AG08396 (cell line): ENCODE measurements at regions not wholly inside any gene's neighbourhood (a gene's known extent, or its start where the extent isn't known, plus 50 kb on each side); places are given as distances from the start of the nearest gene placed in this dataset.

Experiments
- DNase-seq: peaks from one replicate; pipeline ENCODE4 v3.0.0; 2012; ENCODE audit warnings: low spot score, mixed read lengths

DNA sequence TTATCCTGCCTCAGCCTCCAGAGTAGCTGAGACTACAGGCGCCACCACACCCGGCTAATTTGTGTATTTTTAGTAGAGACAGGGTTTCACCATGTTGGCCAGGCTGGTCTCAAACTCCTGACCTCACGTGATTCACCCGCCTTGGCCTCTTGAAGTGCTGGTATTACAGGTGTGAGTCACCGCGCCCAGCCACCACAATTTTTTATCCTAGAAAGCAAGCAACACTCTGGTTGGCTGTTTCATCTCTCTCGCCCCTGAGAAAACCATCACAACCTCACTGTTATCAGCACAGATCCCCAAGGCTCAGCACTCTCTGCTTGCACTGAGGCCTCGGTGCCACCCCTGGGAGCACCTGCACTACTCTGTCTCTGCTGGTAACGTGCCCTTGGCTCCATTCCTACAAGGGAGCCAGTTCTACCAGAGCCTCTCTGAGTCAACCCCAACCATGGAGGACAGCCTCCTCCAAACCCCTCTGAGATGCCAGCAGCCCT, 134.8 kb upstream of the AGAP1 start:
- no peak for DNase-seq

DNA sequence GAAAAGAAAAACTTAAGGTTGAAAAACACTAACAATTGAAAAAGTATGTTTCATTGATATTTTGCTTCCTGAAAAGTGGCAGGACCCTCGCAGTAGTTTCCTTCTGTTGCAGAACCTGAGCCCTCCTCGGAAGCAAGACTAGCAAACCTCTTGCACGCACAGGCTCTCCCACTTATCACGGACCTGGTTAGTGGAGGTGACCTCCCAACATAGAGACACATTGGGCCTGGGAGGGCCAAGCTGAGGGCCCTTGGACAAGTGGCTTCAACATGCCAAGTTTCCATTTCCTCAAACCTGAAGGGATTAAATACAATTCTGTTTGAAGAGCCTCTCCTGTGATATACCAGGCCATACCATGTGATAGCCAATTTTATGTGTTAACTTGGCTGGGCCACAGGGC, 133.4 kb upstream of the AGAP1 start:
- DNase-seq = no peak

GRCh38 chr2:235365743-235366142, 128.1 kb upstream of the AGAP1 start:
- no peak for DNase-seq

- no peak for DNase-seq
Measured at GRCh38 chr2:235366390-235366789, 127.5 kb upstream of the AGAP1 start.

DNA sequence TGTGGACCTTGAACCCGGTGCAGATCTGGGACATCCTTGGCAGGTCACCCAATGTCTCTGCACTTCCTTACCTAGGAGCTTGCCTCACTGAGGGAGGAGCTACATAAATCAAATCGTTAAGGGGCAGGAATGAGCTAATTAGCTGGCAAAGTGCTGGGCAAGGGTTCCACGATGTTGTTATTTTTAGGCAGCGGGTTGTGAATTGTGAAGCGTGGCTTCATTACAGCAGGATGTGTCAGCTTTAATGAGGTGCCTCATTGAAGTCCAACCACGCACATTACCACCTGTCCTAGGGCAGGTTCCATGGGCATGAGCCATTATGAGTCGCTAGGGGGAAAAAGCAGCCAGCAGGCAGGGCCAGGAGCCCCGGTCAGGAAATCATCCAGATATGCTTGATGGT, 127.0 kb upstream of the AGAP1 start:
- DNase-seq = no peak

- no peak for DNase-seq
Measured at GRCh38 chr2:235371018-235371417, 122.8 kb upstream of the AGAP1 start.

- no peak for DNase-seq
Measured at GRCh38 chr2:235373171-235373570, 120.7 kb upstream of the AGAP1 start.

GRCh38 chr2:235377176-235377575, 116.7 kb upstream of the AGAP1 start:
- DNase-seq = no peak

DNA sequence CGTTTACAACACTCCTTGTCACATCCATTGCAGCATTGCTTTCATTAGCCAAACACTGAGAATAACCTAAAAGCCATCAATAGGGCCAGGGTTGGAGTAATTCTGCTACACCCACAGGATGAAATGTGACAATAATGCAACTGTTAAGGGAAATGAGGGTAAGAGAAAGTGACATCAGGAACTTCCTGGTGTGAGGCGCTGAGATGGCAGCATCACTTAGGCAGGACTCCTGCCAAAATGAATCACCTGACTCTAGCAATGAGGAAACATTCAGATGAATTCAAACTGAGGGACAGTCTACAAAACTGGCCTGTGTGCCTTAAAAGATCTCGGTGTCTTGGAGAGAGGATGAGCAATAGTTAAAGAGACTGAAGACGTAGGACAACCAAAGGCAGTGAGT, 115.6 kb upstream of the AGAP1 start:
- DNase-seq = no peak

DNA sequence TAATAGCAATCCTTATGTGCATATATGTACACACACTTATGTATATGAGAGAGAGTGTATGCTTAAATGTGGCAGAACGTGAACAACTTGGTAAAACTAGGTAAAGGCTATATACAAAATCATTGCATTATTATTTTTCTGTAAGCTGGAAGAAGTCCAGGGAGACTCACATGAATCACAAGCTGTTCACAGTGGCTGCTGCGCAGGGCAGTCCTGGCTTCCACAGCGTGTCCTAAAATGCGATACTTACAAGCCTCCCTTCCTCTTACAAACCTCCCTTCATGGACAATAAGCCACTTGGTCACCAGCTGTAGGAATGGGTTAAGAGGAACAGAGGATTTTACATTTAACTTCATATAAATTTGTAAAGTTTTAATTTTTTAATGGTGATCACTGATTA, 114.9 kb upstream of the AGAP1 start:
- DNase-seq = no peak

DNA sequence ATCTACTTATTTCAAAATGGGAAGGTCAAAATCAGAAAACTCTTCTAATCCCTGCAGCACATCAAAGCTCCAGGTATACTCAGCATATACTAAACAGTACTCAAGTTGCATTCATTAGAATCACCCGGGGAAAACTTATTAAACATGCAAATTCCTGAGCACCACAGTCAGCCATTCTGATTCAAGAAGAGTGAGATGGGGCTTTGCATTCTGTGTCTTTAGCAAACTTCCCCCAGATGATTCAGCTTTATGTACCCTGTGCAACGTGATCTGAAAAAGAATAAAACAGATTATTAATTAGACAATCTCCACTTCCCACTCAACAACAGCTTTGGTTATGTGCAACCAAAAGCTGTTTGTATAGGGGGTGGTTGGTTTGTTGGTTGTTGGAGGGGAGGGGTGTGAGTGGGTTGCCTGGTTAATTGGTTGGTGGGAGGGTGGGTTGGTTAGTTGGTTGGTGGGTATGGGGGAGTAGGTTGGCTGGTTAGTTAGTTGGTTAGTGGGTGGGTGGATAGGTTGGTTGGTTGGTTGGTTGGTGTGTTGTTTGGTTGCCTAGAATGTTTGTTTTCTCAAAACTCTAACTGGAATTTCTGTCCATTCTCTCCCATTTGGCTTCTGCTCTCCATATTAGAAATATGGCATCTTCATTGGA, 112.5 kb upstream of the AGAP1 start:
- DNase-seq = no peak

- DNase-seq = no peak
Measured at GRCh38 chr2:235382179-235382578, 111.7 kb upstream of the AGAP1 start.

GRCh38 chr2:235382601-235383000, 111.2 kb upstream of the AGAP1 start:
- DNase-seq = no peak

GRCh38 chr2:235383272-235383843, 110.5 kb upstream of the AGAP1 start:
- no peak for DNase-seq

DNA sequence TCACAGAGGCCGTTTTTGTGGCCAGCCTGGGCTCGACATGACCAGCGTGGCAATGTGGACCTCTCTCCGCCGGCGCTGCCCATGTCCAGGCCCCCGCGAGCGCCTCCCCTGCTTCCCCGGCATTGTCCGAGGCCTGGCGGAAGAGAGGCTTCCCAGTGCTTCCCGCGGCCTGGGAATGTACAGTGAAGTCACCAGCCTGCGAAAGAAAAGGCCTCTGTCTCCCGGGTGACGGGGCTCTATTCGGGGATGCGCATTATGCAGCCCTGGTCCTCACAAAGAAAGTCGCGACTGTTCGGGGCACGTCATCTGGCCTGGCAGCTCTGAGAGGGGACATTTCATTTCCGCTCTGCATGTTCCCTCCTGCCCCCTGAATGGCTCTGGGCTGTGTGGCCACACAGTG, 109.2 kb upstream of the AGAP1 start:
- no peak for DNase-seq

DNA sequence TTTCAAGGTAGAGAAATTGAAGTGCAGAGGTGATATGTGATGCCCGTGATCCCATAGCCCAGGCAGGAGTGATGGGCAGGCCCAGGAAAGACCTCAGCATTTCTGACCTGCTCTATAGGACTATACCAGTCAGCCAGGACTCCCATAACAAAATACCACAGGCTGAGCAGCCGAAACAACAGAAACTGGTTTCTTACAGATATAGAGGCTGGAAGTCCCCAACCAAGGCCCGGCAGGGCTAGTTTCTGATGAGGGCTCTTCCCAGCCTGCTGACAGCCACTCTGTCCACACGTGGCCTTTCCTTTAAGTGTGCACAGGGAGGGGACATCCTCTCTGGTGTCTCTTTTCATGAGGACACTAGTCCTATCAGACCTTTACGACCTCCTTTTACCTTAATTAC, 104.2 kb upstream of the AGAP1 start:
- DNase-seq = no peak

- DNase-seq = peak; percentile 37
Measured at GRCh38 chr2:235390108-235390815, 103.6 kb upstream of the AGAP1 start.

DNA sequence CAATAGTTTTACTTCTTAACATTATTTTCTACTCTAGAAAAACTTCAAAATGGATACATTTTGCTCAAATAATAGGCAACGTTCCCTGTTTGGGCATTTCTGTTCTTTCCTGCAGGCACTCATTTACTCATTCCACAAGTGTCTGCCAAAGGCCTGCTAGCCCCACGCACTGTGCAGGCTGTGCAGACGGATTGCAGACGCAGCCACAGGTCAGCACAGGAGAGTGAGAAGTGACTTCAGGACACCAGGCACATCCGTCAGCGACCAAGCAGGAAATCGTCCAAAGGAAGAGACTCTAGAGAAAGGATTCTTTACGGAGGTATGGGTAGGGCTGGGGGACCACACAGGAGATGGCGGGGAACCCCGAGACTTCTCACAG, 103.0 kb upstream of the AGAP1 start:
- no peak for DNase-seq

DNA sequence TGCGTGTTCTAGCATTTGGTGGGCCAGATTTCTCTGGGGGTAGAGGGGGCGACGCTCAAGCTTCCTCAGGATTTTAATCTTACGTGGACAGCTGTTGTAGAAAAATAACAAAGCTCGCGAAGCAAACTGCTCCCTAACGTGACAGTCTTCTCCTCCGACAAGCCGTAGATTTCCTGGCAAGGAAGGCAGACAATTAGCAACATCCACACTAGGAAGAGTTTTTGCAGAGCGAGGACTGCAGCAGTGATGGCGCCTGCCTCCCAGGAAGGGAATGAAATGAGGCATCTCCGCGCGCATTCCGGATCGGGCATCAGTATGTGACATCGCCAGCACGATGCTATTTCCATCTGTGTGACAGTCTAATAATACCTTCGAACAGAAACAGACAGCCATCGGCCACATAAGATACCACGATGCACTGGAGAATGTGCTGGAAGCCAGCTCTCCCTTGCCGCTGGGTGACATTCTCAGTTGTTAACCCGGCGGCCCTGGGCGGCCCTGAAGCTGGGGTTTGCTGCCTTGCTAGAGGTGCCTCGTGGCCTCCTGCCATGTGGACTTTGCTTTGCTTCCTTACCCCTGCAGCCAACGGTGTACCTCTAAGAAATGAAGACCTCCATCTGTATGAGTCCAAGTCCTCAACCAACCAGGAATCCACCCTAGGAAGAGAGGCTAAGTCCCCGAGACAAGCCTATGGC, 101.8 kb upstream of the AGAP1 start:
- no peak for DNase-seq

DNA sequence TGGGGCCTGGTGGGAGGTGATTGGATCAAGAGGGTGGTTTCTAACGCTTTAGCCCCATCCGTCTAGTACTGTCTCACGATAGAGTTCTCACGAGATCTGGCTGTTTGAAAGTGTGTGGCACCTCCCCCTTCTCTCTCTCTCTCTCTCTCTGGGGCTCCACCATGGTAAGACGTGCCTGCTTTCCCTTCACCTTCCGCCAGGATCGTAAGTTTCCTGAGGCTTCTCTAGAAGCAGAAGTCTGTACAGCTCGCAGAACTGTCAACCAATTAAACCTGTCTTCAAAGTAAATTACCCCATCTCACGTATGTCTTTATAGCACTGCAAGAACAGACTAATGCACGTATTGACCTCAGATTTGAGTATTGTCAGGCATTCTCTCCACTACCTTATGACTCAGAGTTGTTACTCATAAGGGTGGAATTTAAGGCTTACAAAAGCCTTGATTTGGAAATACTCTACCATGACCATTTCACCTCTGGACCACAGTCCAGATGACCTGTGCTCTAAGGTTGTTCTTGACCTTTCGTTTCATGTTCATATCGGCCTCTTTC, 99.5 kb upstream of the AGAP1 start:
- peak; percentile 57 for DNase-seq

GRCh38 chr2:235396071-235396846, 97.6 kb upstream of the AGAP1 start:
- no peak for DNase-seq

DNA sequence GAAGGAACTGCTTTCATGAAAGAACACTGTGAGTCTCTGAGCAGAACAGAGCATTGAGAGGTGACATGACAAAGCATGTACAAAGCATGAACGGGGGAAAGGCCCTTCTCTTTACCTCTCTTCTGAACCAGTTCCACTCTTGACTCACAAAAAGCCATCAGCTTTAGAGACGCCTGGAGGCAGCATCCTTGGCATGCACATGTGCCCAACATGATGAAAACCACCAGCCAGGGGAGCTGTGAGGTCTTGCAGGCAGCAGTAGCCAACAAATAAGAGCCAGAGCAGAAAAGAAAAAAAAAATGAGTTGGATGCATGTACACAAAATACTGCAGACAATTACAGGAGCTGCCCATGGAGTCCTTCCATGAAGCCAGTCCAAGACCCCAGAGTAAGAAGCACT, 95.5 kb upstream of the AGAP1 start:
- no peak for DNase-seq
